NCI-H1694 treated with DMSO at 0.1 percent for 48 hours (cell line): ENCODE measurements at regions not wholly inside any gene's neighbourhood (a gene's known extent, or its start where the extent isn't known, plus 50 kb on each side); places are given as distances from the start of the nearest gene placed in this dataset.
"Not testable (repeated sequence)": the region's sequence is repeated elsewhere in the genome, so short reads cannot be mapped to it uniquely, and the experiment has no call there.

Experiments used
- DNase-seq: peaks from one replicate; lab custom pipeline; 2025; lab: John Stamatoyannopoulos, UW

DNA sequence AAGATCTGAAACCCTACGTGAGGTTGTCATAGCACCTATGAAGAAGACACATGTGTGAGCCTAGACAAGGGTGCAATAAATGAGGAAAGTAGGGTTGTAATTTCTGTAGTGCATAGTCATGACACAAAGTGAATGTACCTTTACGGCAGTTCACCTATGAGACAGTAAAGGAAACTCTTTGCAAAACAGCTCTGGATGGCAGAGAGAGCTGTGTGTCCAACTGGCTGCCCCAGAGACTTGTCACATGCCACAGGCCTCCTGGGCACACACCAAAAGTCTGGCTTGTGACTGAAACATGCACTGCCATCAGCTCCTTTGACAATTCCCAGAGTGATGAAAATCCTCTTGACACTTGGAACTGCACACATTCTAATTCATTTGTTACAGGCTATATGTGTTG lies 90.7 kb upstream of the NAMPT start:
- DNase-seq = no peak

DNA sequence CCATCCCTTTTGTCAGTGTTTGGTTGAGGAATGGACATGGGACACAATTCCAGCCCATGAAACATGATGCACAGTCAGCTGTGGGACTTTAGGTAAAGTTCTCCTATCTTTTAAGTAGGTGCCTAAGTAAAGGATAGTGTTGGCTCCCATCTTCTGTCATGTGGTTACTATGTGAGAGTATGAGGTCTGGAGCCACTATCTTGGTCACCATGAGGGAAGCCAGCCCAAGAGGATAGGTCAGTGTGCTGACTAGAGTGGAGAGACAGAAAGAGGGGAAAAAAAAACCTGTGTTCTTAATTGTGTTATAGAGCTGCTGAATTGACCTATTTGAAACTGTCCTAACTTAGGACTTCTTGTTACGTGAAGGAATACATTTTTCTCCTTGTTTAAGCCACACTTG lies 89.7 kb upstream of the NAMPT start:
- no peak for DNase-seq

DNA sequence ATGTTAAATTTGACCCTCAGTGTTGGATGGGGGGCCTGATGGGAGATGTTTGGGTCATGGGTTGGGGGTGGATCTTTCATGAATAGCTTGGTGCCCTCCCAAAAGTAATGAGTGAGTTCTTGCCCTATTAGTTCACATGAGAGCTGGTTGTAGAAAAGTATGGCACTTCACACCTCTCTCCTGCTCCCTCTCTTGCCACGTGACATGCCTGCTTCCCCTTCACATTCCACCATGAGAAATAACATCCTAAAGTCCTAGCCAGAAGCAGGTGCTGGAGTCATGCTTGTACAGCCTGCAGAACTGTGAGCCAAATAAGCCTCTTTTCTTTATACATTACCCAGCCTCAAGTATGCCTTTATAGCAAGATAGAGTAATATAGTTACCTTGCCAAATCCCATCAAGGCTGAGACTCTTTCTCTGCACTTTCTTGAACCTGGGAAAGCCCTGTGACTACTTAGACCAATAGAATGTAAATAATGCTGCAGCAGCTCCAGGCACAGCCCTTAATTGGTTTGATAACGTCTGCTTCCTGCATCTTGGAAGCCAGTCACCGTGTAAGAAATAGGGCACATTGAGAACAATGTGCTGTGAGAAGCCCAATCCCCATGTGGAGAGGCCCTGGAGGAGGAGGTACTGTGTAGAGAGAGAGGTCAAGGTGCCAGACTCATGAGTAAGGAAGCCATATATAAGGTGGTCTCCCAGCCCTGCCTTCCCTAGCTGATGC lies 88.0 kb upstream of the NAMPT start:
- no peak for DNase-seq

DNA sequence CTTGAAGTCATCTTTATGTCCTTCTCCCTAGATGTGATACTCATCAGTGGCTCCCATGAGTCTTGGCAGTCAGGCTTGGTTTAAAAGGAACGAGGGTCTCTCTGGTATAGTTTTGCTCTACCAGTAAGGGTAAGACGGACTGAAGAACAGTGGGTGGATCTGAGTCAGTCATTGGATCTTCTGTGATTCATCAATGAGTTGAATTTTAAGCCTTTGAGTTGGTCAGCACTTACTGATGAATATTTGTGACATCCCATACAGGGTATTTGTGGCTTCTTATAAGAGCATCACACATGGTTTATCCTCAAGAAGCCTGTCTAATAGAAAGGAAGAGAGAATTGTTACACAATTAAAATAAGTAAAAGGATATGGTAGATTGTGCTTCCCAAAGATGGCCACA lies 87.3 kb upstream of the NAMPT start:
- no peak for DNase-seq

DNA sequence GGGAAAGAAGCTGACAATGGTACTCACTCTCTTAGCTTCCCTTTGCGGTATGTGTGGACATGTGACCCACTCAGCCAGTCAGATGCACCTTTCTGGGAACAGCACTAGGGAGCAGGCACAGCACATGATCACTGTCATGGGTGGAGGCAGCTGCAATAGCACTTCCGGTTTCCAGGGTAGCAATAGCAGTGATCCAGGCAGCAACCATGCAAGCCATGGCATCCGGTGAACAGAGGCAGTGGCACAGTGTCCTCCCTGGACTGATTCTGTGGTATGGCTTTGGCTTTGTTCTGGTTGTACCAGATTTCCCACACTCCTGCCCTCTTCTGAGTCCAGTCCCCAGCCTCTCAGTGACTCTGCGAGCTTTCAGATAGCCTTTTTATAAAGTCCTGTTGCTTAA lies 86.8 kb upstream of the NAMPT start:
- DNase-seq = no peak

DNA sequence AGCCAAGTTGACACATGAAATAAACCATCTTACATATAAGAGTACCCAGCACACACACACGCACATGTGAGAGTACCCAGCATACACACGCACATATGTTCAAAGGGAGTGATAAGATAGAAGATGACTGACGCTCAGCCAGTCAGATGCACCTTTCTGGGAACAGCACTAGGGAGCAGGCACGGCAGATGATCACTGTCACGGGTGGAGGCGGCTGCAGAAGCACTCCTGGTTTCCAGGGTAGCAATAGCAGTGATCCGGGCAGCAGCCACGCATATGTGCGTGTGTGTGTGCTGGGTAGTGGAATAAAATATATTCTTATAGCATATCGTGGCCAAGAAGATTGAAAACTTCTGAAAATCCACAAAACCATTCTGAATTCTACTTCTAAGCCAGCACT lies 85.8 kb upstream of the NAMPT start:
- no peak for DNase-seq

DNA sequence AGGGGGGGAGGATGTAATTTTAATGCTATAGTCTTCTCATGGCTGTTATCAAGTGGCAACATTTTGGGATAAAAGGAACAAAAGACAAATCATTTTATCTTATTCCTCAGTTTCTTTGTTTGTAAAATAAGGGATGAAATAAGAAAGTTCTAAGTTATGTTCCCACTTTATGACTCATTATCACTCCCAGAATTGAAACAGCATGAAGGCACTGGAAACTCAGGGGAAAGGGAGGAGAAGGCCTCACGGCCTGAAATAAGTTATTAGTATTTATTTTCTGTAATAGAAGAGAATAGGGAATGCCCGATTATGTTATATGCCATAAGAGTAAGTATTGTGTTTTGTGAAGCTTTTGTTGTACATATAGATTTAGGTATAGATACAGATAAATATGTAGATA lies 85.0 kb upstream of the NAMPT start:
- DNase-seq = no peak

DNA sequence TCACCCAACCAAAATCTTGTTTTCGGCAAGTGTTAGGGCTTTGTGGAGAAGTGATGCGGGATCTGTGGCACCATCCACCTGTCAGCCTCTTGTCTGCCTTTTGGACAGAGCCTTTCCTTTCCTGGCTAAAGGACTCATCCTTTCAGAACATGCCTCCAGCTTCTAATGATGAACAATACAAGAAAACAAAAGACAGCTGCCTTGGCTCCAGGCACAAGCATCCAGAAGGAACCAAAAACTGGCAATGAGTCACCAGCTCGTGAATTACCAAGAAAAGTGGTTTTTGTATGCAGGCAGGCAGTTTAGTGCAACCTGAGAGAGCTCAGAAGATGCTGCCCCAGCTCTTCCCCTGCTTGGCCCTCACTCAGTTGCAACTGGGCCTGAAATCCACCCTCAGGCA lies 84.6 kb upstream of the NAMPT start:
- no peak for DNase-seq

DNA sequence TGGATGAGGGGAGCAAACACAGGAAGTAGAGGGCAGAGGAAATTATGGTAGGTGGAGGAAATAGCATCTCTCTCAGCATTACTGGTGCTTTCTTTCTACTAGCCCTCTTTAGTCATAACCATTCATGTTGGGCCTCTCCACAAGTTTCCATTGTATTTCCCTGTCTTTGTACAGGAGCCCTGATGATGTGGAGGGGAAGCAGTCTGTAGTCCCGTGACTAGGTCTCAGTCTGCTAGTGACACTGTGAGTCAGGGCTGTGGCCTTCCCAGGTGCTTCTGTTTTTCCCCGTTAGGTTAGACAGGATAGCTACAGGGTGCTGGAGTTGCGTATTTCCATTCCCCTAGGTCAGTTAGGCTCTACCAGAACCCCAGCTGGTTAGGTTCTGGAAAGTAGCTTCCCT lies 82.9 kb upstream of the NAMPT start:
- no peak for DNase-seq

DNA sequence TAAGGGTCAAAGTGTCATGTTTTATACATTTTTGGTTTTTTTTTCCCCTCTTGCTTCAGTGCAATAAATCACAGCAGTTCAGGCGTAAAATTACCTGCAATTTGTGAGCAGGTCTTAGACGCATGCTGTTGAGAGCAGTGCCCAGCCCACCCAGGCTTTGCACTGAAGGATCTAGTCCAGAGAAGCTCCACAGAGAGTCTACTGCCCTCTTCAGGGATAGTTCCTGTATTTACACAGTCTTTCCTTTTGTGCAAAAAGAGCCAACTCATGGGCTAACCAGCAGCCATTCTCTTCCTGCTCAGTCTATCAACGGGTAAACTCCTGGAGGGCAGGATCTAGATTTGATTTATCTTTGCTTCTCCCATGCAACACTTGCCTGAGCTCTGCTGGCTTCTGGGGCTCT lies 82.2 kb upstream of the NAMPT start:
- no peak for DNase-seq

DNA sequence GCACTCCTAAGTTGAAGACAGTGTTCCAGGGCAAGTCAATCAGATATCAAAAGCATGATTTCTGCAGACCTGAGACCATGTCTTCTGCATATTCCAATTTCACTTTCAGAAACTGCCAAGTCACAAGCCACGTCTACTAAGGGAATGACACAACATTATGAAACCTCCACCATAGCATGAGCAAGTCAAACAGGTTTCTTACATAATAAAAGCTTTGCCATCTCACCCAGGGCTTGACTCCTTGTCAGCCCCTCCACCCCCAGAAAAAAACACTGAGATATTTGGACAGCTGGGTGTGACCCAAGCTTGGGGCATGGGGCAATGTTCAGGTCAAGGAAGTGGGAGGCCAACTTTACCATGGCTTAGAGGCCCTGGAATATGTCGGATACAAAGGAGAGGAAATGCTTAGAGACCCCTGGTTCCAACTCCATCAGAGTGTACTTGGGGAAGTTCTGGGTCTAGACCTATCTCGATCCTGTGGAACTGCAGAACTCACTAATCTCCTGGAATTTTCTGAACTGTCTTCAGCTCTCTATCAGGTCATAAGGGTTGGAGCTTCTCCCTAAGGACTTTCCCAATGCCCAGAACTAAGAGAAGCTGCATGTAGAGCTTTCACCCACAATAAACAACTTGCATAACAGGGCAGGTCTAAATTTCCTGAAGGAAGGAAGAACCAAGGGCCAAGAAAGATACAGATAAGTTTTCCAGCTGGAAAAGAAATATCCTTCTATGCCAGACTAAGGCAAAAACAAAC lies 80.6 kb upstream of the NAMPT start:
- no peak for DNase-seq

DNA sequence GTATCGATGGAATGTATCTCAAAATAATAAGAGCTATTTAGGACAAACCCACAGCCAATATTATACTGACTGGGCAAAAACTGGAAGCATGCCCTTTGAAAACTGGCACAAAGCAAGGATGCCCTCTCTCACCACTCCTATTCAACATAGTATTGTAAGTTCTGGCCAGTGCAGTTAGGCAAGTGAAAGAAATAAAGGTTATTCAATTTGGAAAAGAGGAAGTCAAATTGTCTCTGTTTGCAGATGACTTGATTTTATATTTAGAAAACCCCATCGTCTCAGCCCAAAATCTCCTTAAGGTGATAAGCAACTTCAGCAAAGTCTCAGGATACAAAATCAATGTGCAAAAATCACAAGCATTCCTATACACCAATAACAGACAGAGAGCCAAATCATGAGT lies 77.7 kb upstream of the NAMPT start:
- DNase-seq = not testable (repeated sequence)

DNA sequence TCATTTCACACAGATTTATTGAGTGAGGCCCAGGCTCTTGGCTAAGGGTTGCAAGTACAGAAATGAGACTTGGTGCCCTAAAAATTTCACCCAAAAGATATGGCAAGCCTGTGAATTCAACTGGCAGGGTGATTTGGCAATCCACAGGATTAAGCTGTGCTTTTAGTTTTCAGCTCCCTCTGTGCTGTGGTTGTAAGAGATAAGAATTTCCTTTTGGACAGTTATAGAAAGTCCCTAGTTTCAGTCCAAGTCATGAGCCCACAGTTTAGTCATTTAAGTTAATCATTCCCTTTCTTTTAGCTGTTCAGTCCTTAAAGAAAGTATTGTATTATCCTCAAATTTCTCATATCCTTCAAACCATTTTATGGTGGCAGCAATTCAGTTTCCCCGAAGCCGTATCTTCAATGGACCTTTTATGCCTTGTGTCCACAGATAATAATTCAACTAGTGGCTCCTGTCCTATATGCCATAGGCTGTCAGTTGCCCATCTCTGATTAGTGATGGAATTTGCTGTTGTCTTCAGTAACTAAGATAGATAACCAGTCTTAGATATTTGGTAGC lies 73.4 kb upstream of the NAMPT start:
- DNase-seq = no peak

DNA sequence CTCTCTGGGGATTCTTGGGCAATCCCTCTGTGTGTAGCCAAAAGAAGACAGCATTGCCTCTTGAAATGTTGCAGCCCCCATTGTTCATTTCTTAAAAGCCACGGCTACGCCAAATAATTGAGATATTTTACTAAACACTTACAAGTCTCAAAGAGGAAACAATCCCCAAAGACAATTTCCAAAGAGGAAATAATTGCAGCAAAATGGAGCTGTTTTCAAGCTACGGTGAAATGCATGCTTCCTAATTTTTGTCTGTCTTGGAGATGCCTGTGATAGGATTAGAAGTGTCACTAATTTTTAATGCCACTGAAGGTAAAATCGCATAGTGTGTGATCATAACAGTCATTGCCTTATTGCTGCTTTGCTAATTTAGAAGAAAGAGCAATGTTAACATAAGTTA lies 72.9 kb upstream of the NAMPT start:
- no peak for DNase-seq

DNA sequence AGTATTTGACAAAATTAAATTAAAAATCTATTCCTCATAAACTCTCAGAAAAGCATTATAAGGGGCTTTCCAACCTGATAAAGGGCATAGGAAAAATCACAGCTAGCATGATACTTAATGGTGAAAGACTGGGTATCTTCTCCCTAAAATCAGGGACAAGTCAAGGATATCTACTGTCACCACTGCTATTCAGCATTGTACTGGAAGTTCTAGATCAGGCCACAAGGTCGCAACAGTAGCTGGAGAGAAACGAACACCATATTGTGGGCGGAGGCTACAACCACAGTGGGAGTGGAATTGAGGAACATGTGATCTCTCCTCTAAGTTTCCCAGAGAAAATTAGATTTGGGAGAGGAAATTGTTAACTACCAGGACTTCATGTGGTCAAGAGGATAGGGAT lies 70.0 kb upstream of the NAMPT start:
- DNase-seq = no peak

DNA sequence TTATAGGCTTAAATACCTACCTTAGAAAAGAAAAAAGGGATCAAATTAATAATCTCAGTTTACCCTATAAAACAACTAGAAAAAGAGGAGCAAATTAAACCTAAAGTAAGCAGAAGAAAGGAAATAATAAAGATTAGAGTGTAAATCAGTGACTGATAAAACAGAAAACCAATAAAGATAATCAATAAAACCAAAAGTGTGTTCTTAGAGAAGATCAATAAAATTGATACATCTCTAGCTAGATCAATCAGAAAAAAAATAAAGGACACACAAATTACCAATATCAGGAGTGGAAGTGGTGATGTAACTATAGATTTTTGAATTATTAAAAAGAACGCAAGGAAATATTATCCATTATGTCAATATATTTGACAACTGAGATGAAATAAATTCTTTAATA lies 69.2 kb upstream of the NAMPT start:
- DNase-seq = no peak

DNA sequence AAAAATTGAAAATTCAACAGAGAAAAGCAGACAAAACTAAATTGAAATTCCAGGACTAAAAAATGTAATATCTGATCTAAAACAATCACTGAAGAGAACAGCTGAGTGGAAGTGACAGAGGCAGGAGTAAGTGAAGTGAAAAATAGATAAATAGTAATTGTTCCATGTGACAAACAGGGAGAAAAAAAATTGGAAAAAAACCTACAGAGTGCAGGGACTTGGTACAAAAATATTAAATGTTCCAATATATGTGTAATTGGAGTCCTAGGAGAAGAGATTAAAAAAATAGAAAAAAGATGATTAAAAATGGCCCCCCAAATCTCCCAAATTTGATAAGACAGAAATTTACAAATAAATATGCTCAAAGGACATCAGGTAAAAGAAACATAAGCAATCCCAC lies 63.4 kb upstream of the NAMPT start:
- no peak for DNase-seq

DNA sequence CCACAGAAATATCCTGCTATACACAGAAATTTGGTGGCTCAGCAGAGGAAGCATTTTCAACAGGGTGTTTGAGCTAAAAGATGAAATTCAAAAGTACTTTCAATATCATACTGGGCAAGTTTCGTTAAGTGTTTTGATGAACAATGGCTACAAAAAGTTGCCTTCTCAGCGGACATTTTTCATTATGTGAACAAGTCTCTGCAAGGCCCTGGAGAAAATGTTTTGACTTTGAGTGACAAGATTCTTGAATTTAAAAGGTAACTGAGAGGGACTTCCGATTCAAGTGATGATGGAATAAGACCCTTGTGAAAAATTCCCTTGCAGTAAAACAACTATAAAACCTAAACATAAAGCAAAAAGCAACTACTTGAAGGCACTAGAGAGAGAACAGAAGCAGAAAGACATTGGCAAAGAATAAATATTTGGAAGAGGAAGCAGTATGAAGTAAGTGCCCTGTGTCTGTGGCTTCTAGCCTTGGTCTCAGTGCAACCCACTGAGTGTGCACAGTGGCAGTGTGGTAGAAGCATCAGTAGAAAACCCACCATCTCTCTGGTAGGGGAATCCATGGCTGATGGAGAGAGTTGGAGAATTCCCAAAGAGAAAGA lies 62.5 kb upstream of the NAMPT start:
- no peak for DNase-seq

DNA sequence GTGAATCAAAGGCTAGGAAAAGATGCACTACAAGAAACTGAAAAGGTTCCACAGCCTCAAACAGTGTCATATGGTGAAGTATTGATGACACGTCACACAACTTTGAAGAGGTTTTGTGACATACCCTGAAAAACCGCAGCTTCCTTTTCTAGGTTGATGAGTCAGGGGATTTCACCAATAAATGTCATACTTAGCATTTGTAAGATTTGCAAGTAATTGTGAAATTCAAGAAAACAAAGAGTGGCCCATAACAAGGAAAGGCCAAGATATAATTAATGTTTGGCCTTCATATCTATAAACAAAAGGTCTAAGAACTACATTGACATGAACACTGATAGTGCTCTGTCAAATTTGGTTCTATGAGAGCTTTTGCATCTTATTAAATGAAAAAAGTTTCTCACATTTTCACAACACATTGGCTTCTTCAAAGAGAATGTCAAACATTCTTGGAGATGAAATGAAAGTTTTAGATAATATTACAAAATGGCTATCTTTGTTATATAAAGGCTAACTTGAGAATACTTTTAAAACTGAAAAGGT lies 62.0 kb upstream of the NAMPT start:
- DNase-seq = no peak

DNA sequence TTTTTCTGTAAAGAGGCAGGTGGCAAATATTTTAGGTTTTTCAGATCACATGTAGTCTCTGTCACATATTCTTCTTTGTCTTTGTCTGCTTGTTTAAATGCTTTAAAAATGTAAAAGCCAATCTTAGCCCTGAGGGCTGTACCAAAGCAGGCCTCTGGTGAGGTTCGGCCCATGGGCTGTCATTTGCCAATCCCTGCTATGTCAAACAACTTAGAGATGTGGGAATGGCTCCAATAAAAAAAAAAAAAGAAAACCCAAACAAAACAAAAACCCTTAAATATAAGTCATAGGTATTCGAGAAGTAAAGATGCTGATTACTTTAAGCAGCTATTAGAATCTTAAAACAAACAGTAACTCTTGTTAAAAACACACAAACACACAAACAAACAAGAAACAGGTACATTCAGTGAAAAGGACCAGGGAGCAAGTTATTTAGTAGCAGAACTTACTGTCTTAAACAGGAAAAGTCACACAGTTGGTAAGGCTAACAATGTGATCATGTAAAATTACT lies 61.4 kb upstream of the NAMPT start:
- DNase-seq = no peak

DNA sequence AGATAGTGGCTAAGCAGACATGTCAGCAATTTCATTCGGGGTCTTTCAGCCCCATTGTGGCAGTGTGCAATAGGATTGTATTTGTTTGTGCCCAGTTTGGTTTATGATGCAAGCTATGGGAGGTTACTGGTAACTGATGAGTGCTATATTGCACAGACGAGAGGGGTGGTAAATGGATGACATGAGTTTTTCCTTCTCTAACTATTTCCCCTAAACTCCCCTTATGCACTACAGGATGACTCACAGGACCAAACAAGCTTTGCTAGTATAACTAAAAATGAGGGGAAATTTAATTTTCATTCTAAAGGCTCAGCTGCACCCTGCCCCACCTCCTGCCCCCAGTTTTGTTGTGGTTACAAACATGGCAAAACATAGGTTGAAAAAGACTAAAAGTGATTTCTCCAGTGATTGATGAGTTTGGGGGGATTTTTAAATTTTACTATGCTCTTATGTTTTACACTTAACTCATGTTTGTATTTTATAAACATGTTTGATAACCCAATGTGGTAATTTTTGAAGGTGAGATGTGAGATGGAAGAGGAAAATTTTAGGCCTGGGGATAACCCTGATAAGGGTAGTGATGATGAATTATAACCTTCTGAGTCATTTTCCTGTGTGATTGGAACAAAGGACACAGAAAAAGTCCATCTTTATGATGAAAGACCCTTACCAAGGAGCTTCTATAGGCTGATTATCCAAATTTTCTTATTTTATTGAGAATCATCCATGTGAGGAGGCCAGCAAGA lies 60.8 kb upstream of the NAMPT start:
- no peak for DNase-seq

DNA sequence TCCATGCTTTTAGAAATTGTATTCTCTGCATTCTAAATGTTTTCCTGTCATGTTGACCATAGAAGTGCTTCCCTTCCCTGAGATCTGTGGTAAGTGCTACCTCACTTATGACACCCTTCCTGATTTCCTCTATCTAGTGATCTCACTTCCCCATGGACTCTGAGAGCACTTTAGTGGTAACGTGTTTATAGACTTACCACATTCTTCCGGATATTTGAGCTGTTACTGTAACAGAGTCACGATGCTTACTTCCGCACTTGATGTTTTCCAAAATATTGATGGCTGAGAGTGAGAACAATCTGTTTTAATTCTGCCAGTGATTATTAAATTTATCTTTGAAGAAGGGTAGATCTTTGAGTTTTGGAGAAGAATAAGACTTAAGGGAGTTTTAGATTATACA lies 60.1 kb upstream of the NAMPT start:
- no peak for DNase-seq
